ENCODE measurements at regions not wholly inside any gene's neighbourhood (a gene's known extent, or its start where the extent isn't known, plus 50 kb on each side); places are given as distances from the start of the nearest gene placed in this dataset.

GRCh38 chr9:135308821-135309762 is 170.5 kb upstream of the PPP1R26 start:
- Histone ChIP-seq H3K36me3 (ENCODE audit: control insufficient read depth, insufficient read depth, low read length) (no peaks in the 10 kb centered on the region), H3K9ac (ENCODE audit: low read length) (no peak overlapping the region), H3K27me3 (ENCODE audit: control insufficient read depth, insufficient read depth, low read length) (peaks cover 5% of the 10 kb centered on the region), H3K4me1 (ENCODE audit: control insufficient read depth, insufficient read depth, low read length) (no peaks in the 10 kb centered on the region), H3K4me3 (ENCODE audit: low read depth, low read length) (no peak overlapping the region), H3K9me3 (ENCODE audit: control insufficient read depth, insufficient read depth, low read depth, low read length) (peaks cover 15% of the 10 kb centered on the region), H3K27ac (ENCODE audit: low read depth, low read length) (no peak overlapping the region)

- H3K4me3 ChIP-seq (ENCODE audit: low read depth, low read length) = no peak overlapping the region
- H3K9me3 ChIP-seq (ENCODE audit: control insufficient read depth, insufficient read depth, low read depth, low read length) = peaks cover 15% of the 10 kb centered on the region
- H3K4me1 ChIP-seq (ENCODE audit: control insufficient read depth, insufficient read depth, low read length) = no peaks in the 10 kb centered on the region
- no peak overlapping the region for H3K27ac ChIP-seq (ENCODE audit: low read depth, low read length)
- H3K27me3 ChIP-seq (ENCODE audit: control insufficient read depth, insufficient read depth, low read length) = peaks cover 5% of the 10 kb centered on the region
- no peaks in the 10 kb centered on the region for H3K36me3 ChIP-seq (ENCODE audit: control insufficient read depth, insufficient read depth, low read length)
- H3K9ac ChIP-seq (ENCODE audit: low read length) = no peak overlapping the region
Observed at GRCh38 chr9:135309763-135310125, 169.8 kb upstream of the PPP1R26 start.

GRCh38 chr9:135310134-135310533 is 169.4 kb upstream of the PPP1R26 start:
- no peaks in the 10 kb centered on the region for H3K4me1 ChIP-seq (ENCODE audit: control insufficient read depth, insufficient read depth, low read length)
- no peak overlapping the region for H3K9ac ChIP-seq (ENCODE audit: low read length)
- no peaks in the 10 kb centered on the region for H3K36me3 ChIP-seq (ENCODE audit: control insufficient read depth, insufficient read depth, low read length)
- H3K27me3 ChIP-seq (ENCODE audit: control insufficient read depth, insufficient read depth, low read length) = peaks cover 5% of the 10 kb centered on the region
- no peak overlapping the region for H3K27ac ChIP-seq (ENCODE audit: low read depth, low read length)
- no peak overlapping the region for H3K4me3 ChIP-seq (ENCODE audit: low read depth, low read length)
- H3K9me3 ChIP-seq (ENCODE audit: control insufficient read depth, insufficient read depth, low read depth, low read length) = peaks cover 15% of the 10 kb centered on the region

- Histone ChIP-seq H3K36me3 (ENCODE audit: control insufficient read depth, insufficient read depth, low read length) (no peaks in the 10 kb centered on the region), H3K27me3 (ENCODE audit: control insufficient read depth, insufficient read depth, low read length) (no peaks in the 10 kb centered on the region), H3K4me3 (ENCODE audit: low read depth, low read length) (no peak overlapping the region), H3K4me1 (ENCODE audit: control insufficient read depth, insufficient read depth, low read length) (peaks cover 8% of the 10 kb centered on the region), H3K27ac (ENCODE audit: low read depth, low read length) (no peak overlapping the region), H3K9ac (ENCODE audit: low read length) (no peak overlapping the region), H3K9me3 (ENCODE audit: control insufficient read depth, insufficient read depth, low read depth, low read length) (peaks cover 15% of the 10 kb centered on the region)
Observed at GRCh38 chr9:135315572-135315971, 164.0 kb upstream of the PPP1R26 start.

- Histone ChIP-seq H3K36me3 (ENCODE audit: control insufficient read depth, insufficient read depth, low read length) (no peaks in the 10 kb centered on the region), H3K27ac (ENCODE audit: low read depth, low read length) (no peak overlapping the region), H3K9me3 (ENCODE audit: control insufficient read depth, insufficient read depth, low read depth, low read length) (no peaks in the 10 kb centered on the region), H3K4me3 (ENCODE audit: low read depth, low read length) (no peak overlapping the region), H3K27me3 (ENCODE audit: control insufficient read depth, insufficient read depth, low read length) (no peaks in the 10 kb centered on the region), H3K4me1 (ENCODE audit: control insufficient read depth, insufficient read depth, low read length) (peaks cover 8% of the 10 kb centered on the region), H3K9ac (ENCODE audit: low read length) (no peak overlapping the region)
Observed at GRCh38 chr9:135320331-135320730, 159.3 kb upstream of the PPP1R26 start.

GRCh38 chr9:135320943-135321342 is 158.6 kb upstream of the PPP1R26 start:
- Histone ChIP-seq H3K27me3 (ENCODE audit: control insufficient read depth, insufficient read depth, low read length) (no peaks in the 10 kb centered on the region), H3K27ac (ENCODE audit: low read depth, low read length) (no peak overlapping the region)

GRCh38 chr9:135321580-135321979 is 158.0 kb upstream of the PPP1R26 start:
- H3K9me3 ChIP-seq (ENCODE audit: control insufficient read depth, insufficient read depth, low read depth, low read length) = no peaks in the 10 kb centered on the region
- H3K4me3 ChIP-seq (ENCODE audit: low read depth, low read length) = no peak overlapping the region
- H3K9ac ChIP-seq (ENCODE audit: low read length) = no peak overlapping the region
- no peaks in the 10 kb centered on the region for H3K36me3 ChIP-seq (ENCODE audit: control insufficient read depth, insufficient read depth, low read length)
- peaks cover 8% of the 10 kb centered on the region for H3K4me1 ChIP-seq (ENCODE audit: control insufficient read depth, insufficient read depth, low read length)
- no peak overlapping the region for H3K27ac ChIP-seq (ENCODE audit: low read depth, low read length)
- no peaks in the 10 kb centered on the region for H3K27me3 ChIP-seq (ENCODE audit: control insufficient read depth, insufficient read depth, low read length)

More at GRCh38 chr9:135320943-135321342, 158.6 kb upstream of the PPP1R26 start:
- H3K4me1 ChIP-seq (ENCODE audit: control insufficient read depth, insufficient read depth, low read length) = peaks cover 8% of the 10 kb centered on the region
- no peak overlapping the region for H3K9ac ChIP-seq (ENCODE audit: low read length)
- no peaks in the 10 kb centered on the region for H3K36me3 ChIP-seq (ENCODE audit: control insufficient read depth, insufficient read depth, low read length)
- no peak overlapping the region for H3K4me3 ChIP-seq (ENCODE audit: low read depth, low read length)
- no peaks in the 10 kb centered on the region for H3K9me3 ChIP-seq (ENCODE audit: control insufficient read depth, insufficient read depth, low read depth, low read length)

- Histone ChIP-seq H3K27ac (ENCODE audit: low read depth, low read length) (no peak overlapping the region), H3K4me1 (ENCODE audit: control insufficient read depth, insufficient read depth, low read length) (peaks cover 8% of the 10 kb centered on the region), H3K4me3 (ENCODE audit: low read depth, low read length) (no peak overlapping the region), H3K9me3 (ENCODE audit: control insufficient read depth, insufficient read depth, low read depth, low read length) (peaks cover 13% of the 10 kb centered on the region), H3K36me3 (ENCODE audit: control insufficient read depth, insufficient read depth, low read length) (no peaks in the 10 kb centered on the region), H3K9ac (ENCODE audit: low read length) (no peak overlapping the region), H3K27me3 (ENCODE audit: control insufficient read depth, insufficient read depth, low read length) (no peaks in the 10 kb centered on the region)
Observed at GRCh38 chr9:135324329-135324728, 155.3 kb upstream of the PPP1R26 start.

- Histone ChIP-seq H3K27ac (ENCODE audit: low read depth, low read length) (no peak overlapping the region), H3K4me3 (ENCODE audit: low read depth, low read length) (no peak overlapping the region), H3K27me3 (ENCODE audit: control insufficient read depth, insufficient read depth, low read length) (no peaks in the 10 kb centered on the region), H3K9me3 (ENCODE audit: control insufficient read depth, insufficient read depth, low read depth, low read length) (peaks cover 13% of the 10 kb centered on the region), H3K4me1 (ENCODE audit: control insufficient read depth, insufficient read depth, low read length) (no peaks in the 10 kb centered on the region), H3K9ac (ENCODE audit: low read length) (no peak overlapping the region), H3K36me3 (ENCODE audit: control insufficient read depth, insufficient read depth, low read length) (no peaks in the 10 kb centered on the region)
Observed at GRCh38 chr9:135326141-135326540, 153.4 kb upstream of the PPP1R26 start.

- no peaks in the 10 kb centered on the region for H3K4me1 ChIP-seq (ENCODE audit: control insufficient read depth, insufficient read depth, low read length)
- H3K36me3 ChIP-seq (ENCODE audit: control insufficient read depth, insufficient read depth, low read length) = no peaks in the 10 kb centered on the region
- no peaks in the 10 kb centered on the region for H3K27me3 ChIP-seq (ENCODE audit: control insufficient read depth, insufficient read depth, low read length)
- no peak overlapping the region for H3K4me3 ChIP-seq (ENCODE audit: low read depth, low read length)
- no peak overlapping the region for H3K9ac ChIP-seq (ENCODE audit: low read length)
- peaks cover 13% of the 10 kb centered on the region for H3K9me3 ChIP-seq (ENCODE audit: control insufficient read depth, insufficient read depth, low read depth, low read length)
- no peak overlapping the region for H3K27ac ChIP-seq (ENCODE audit: low read depth, low read length)
Observed at GRCh38 chr9:135326633-135327152, 152.9 kb upstream of the PPP1R26 start.
